ENCODE measurements at regions not wholly inside any gene's neighbourhood (a gene's known extent, or its start where the extent isn't known, plus 50 kb on each side); places are given as distances from the start of the nearest gene placed in this dataset.

DNA sequence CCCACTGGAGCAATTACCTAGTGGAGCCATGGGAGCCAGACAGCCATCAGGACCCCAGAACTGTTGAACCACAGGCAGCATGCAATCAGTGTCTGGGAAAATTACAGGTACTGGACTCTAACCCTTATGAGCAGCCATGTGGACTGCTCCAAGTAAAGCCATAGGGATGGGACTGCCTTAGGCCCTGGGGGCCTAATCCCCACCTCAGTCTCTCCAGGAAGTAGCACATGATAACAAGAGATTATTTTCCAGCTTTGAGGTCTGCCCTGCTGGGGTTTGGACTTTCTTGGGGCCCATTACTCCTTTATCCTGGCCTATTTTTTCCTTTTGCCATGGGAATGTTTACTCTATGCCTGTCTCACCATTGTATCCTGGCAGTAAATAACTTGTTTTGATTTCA, 226.8 kb downstream of the AEBP2 start:
- H3K4me1 ChIP-seq (replicated peaks in 1 of 2; ENCODE audit: control insufficient read depth in 2 of 2, insufficient read depth in 2 of 2, low read length in 2 of 2): no peaks in the 10 kb centered on the region
- ChIA-PET POLR2A (no interaction called here), CTCF (ENCODE audit: low intra/inter-chr PET ratio) (no interaction called here)
- no peak overlapping the region for H3K9ac ChIP-seq (ENCODE audit: insufficient read depth in 1 of 2, low read depth in 2 of 2, low read length in 2 of 2)
- H3K4me3 ChIP-seq: no peak overlapping the region
- in situ Hi-C loops (cut with MboI): no loop called here
- H3K36me3 ChIP-seq (ENCODE audit: control insufficient read depth, insufficient read depth, low read length): no peaks in the 10 kb centered on the region
- FAIRE-seq: no peak
- H3K79me2 ChIP-seq (ENCODE audit: control insufficient read depth, insufficient read depth, low read length): no peaks in the 10 kb centered on the region
- H3K27me3 ChIP-seq (ENCODE audit: control insufficient read depth in 2 of 2, insufficient read depth in 2 of 2, low read length in 2 of 2): no peaks in the 10 kb centered on the region
- H3K9me3 ChIP-seq (replicated peaks; ENCODE audit: control insufficient read depth, insufficient read depth, low read depth, low read length): no peaks in the 10 kb centered on the region
- H2AFZ ChIP-seq (ENCODE audit: low read depth, low read length): no peak overlapping the region
- no peak for TF ChIP-seq RBM14 (IDR thresholded peaks at IDR 0.05; ENCODE audit: borderline replicate concordance, insufficient read depth, low read depth, low read length)
- TF ChIP-seq ZNF263 (CRISPR knock-in tag; IDR thresholded peaks at IDR 0.05; ENCODE audit: borderline replicate concordance): no peak
- TF ChIP-seq ZNF121 (CRISPR knock-in tag; conservative IDR thresholded peaks at IDR 0.05): no peak
- TF ChIP-seq ZNF707 (CRISPR knock-in tag; conservative IDR thresholded peaks at IDR 0.05): no peak
- no peak for TF ChIP-seq EZH2 (IDR thresholded peaks at IDR 0.05; ENCODE audit: borderline replicate concordance, low read depth, low read length)
- no peak for TF ChIP-seq COPS2 (conservative IDR thresholded peaks at IDR 0.05)
- TF ChIP-seq CEBPG (CRISPR knock-in tag; IDR thresholded peaks at IDR 0.05): no peak
- TF ChIP-seq CEBPG (tag; conservative IDR thresholded peaks at IDR 0.05 in 1 of 2, IDR thresholded peaks at IDR 0.05 in 1 of 2): no peak
- no peak for TF ChIP-seq ZNF197 (CRISPR knock-in tag; IDR thresholded peaks at IDR 0.05; ENCODE audit: low read depth)
- no peak for TF ChIP-seq ZNF717 (CRISPR knock-in tag; IDR thresholded peaks at IDR 0.05)
- TF ChIP-seq HLTF (IDR thresholded peaks at IDR 0.05): no peak
- no peak for TF ChIP-seq SRSF7 (optimal IDR thresholded peaks at IDR 0.05; ENCODE audit: low read depth, low read length)
- TF ChIP-seq ZNF445 (CRISPR knock-in tag; IDR thresholded peaks at IDR 0.05; ENCODE audit: low read depth): no peak
- TF ChIP-seq L3MBTL2 (IDR thresholded peaks at IDR 0.05): no peak
- no peak for TF ChIP-seq ZNF184 (CRISPR knock-in tag; IDR thresholded peaks at IDR 0.05)
- TF ChIP-seq, protein P1, sequence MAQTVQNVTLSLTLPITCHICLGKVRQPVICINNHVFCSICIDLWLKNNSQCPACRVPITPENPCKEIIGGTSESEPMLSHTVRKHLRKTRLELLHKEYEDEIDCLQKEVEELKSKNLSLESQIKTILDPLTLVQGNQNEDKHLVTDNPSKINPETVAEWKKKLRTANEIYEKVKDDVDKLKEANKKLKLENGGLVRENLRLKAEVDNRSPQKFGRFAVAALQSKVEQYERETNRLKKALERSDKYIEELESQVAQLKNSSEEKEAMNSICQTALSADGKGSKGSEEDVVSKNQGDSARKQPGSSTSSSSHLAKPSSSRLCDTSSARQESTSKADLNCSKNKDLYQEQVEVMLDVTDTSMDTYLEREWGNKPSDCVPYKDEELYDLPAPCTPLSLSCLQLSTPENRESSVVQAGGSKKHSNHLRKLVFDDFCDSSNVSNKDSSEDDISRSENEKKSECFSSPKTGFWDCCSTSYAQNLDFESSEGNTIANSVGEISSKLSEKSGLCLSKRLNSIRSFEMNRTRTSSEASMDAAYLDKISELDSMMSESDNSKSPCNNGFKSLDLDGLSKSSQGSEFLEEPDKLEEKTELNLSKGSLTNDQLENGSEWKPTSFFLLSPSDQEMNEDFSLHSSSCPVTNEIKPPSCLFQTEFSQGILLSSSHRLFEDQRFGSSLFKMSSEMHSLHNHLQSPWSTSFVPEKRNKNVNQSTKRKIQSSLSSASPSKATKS (CRISPR knock-in tag; IDR thresholded peaks at IDR 0.05): no peak
- TF ChIP-seq, protein P2, sequence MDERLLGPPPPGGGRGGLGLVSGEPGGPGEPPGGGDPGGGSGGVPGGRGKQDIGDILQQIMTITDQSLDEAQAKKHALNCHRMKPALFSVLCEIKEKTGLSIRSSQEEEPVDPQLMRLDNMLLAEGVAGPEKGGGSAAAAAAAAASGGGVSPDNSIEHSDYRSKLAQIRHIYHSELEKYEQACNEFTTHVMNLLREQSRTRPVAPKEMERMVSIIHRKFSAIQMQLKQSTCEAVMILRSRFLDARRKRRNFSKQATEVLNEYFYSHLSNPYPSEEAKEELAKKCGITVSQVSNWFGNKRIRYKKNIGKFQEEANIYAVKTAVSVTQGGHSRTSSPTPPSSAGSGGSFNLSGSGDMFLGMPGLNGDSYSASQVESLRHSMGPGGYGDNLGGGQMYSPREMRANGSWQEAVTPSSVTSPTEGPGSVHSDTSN (CRISPR knock-in tag; IDR thresholded peaks at IDR 0.05; ENCODE audit: low read depth): no peak
- TF ChIP-seq, protein P2 (tag; conservative IDR thresholded peaks at IDR 0.05; ENCODE audit: low read depth): no peak
- TF ChIP-seq ZNF778 (CRISPR knock-in tag; IDR thresholded peaks at IDR 0.05): no peak
- no peak for TF ChIP-seq KAT2B (IDR thresholded peaks at IDR 0.05; ENCODE audit: low read depth, low read length)
- no peak for TF ChIP-seq SNIP1 (IDR thresholded peaks at IDR 0.05; ENCODE audit: low read depth)
- no peak for TF ChIP-seq TOE1 (IDR thresholded peaks at IDR 0.05; ENCODE audit: borderline replicate concordance)
- no peak for TF ChIP-seq TOE1 (CRISPR knock-in tag; IDR thresholded peaks at IDR 0.05; ENCODE audit: borderline replicate concordance, low read depth)
- no peak for DNase-seq (ENCODE audit: extremely low read depth in 1 of 4, low spot score in 3 of 4)
- H4K20me1 ChIP-seq (replicated peaks; ENCODE audit: control insufficient read depth, insufficient read depth, low read length): no peaks in the 10 kb centered on the region
- H3K4me2 ChIP-seq (ENCODE audit: insufficient read depth, low read length): no peak overlapping the region
- no peaks in the 10 kb centered on the region for H3K9me1 ChIP-seq (ENCODE audit: control insufficient read depth, insufficient read depth, low read length)
- intact Hi-C loops (cut with micrococcal nuclease): no loop called here
- no TSS peak for BruUV-seq (replicated peaks)
- no peak overlapping the region for H3K27ac ChIP-seq (ENCODE audit: extremely low read depth, low read depth, low read length)
- no peak for ATAC-seq

Data from K562 (cell line).